ENCODE measurements at regions not wholly inside any gene's neighbourhood (a gene's known extent, or its start where the extent isn't known, plus 50 kb on each side); places are given as distances from the start of the nearest gene placed in this dataset.

- WGBS (ENCODE audit: insufficient coverage) = 78% methylated on average over 13 of the region's 18 CpGs
- no peak overlapping the region for H3K4me2 ChIP-seq (replicated peaks; ENCODE audit: low read depth, low read length, poor library complexity, severe bottlenecking)
- no peak overlapping the region for H2AFZ ChIP-seq (ENCODE audit: insufficient read depth, low read depth, low read length, poor library complexity, severe bottlenecking)
- H3K27me3 ChIP-seq (replicated peaks in 1 of 4; ENCODE audit: control extremely low read depth in 1 of 4, control insufficient read depth in 3 of 4, insufficient read depth in 4 of 4, low read length in 3 of 4) = no peaks in the 10 kb centered on the region
- TF ChIP-seq EZH2 (IDR thresholded peaks at IDR 0.05; ENCODE audit: borderline replicate concordance, insufficient read depth, low read depth, low read length, poor library complexity, severe bottlenecking) (no peak), CTCF (IDR thresholded peaks at IDR 0.05) (no peak)
- H4K20me1 ChIP-seq (ENCODE audit: control insufficient read depth, insufficient read depth, low read length, poor library complexity, severe bottlenecking) = no peaks in the 10 kb centered on the region
- no peak overlapping the region for H3K4me3 Mint-ChIP-seq
- ATAC-seq (ENCODE audit: low read depth) = no peak
- H3K79me2 ChIP-seq (ENCODE audit: control insufficient read depth, insufficient read depth, low read length) = peaks cover 3% of the 10 kb centered on the region
- H3K4me1 ChIP-seq (ENCODE audit: control insufficient read depth in 2 of 2, insufficient read depth in 2 of 2, low read length in 2 of 2) = peaks cover 23 to 60% of the 10 kb centered on the region in 2 donors
- intact Hi-C loops (cut with micrococcal nuclease) = no loop called here
- peak overlapping the region in 1 of 2 donors; percentile 90 for H3K27ac ChIP-seq (ENCODE audit: low read length in 2 of 2)
- H3K4me1 Mint-ChIP-seq = peaks cover 33% of the 10 kb centered on the region
- no peak overlapping the region for H3K9ac ChIP-seq (ENCODE audit: low read length)
- H3K27me3 Mint-ChIP-seq = no peaks in the 10 kb centered on the region
- CTCF ChIA-PET = interaction anchor here (2.9 kb wide), 1 partner anchor 151 kb away, joined by 10 read pairs; no protein-coding TSS in a partner anchor
- H3K9me3 Mint-ChIP-seq (ENCODE audit: insufficient read depth) = no peaks in the 10 kb centered on the region
- H3K27ac Mint-ChIP-seq = no peak overlapping the region
- peak overlapping the region in 1 of 5 experiments; percentile 61 for H3K4me3 ChIP-seq (ENCODE audit: control extremely low read depth in 1 of 5, extremely low read depth in 1 of 5, insufficient read depth in 1 of 5, low read depth in 2 of 5, low read length in 4 of 5)
- peak; percentile 39 for DNase-seq
- H3K36me3 ChIP-seq (replicated peaks in 1 of 2; ENCODE audit: control extremely low read depth in 1 of 2, control insufficient read depth in 1 of 2, extremely low read depth in 1 of 2, insufficient read depth in 2 of 2, low read length in 1 of 2) = peaks cover 0 to 5% of the 10 kb centered on the region in 2 experiments
- POLR2A ChIA-PET = interaction anchor here (0.6 to 4.7 kb wide), 8 partner anchors 9 to 229 kb away, joined by 4 to 97 read pairs (median 8); no protein-coding TSS in a partner anchor
- peaks cover 0 to 3% (median 0%) of the 10 kb centered on the region in 3 donors for H3K9me3 ChIP-seq (ENCODE audit: control extremely low read depth in 1 of 3, control insufficient read depth in 2 of 3, insufficient read depth in 1 of 3, low read length in 2 of 3)
These were observed 184.7 kb downstream of the TMEM121 start for GRCh38 chr14:105711044-105711620.

- POLR2A ChIA-PET = interaction anchor here (0.6 to 4.7 kb wide), 8 partner anchors 9 to 149 kb away, joined by 3 to 97 read pairs (median 6); no protein-coding TSS in a partner anchor
- intact Hi-C loops (cut with micrococcal nuclease) = no loop called here
These were observed 185.6 kb downstream of the TMEM121 start for GRCh38 chr14:105711841-105712460.

More at GRCh38 chr14:105711841-105712460, 185.6 kb downstream of the TMEM121 start:
- Mint-ChIP-seq H3K27me3 (no peaks in the 10 kb centered on the region), H3K27ac (peak overlapping the region; percentile 92), H3K4me3 (peak overlapping the region; percentile 57), H3K9me3 (ENCODE audit: insufficient read depth) (no peaks in the 10 kb centered on the region), H3K4me1 (peaks cover 25% of the 10 kb centered on the region)
- Histone ChIP-seq H3K36me3 (replicated peaks in 1 of 2; ENCODE audit: control extremely low read depth in 1 of 2, control insufficient read depth in 1 of 2, extremely low read depth in 1 of 2, insufficient read depth in 2 of 2, low read length in 1 of 2) (peaks cover 0 to 5% of the 10 kb centered on the region in 2 experiments), H3K9ac (ENCODE audit: low read length) (no peak overlapping the region), H3K4me2 (replicated peaks; ENCODE audit: low read depth, low read length, poor library complexity, severe bottlenecking) (no peak overlapping the region), H3K27ac (ENCODE audit: low read length in 2 of 2) (peak overlapping the region; percentile 62 to 67), H4K20me1 (ENCODE audit: control insufficient read depth, insufficient read depth, low read length, poor library complexity, severe bottlenecking) (no peaks in the 10 kb centered on the region), H3K4me1 (ENCODE audit: control insufficient read depth in 2 of 2, insufficient read depth in 2 of 2, low read length in 2 of 2) (peaks cover 20 to 52% of the 10 kb centered on the region in 2 donors), H3K79me2 (ENCODE audit: control insufficient read depth, insufficient read depth, low read length) (peaks cover 3% of the 10 kb centered on the region), H3K4me3 (ENCODE audit: control extremely low read depth in 1 of 5, extremely low read depth in 1 of 5, insufficient read depth in 1 of 5, low read depth in 2 of 5, low read length in 4 of 5) (no peak overlapping the region), H2AFZ (ENCODE audit: insufficient read depth, low read depth, low read length, poor library complexity, severe bottlenecking) (no peak overlapping the region), H3K27me3 (replicated peaks in 1 of 4; ENCODE audit: control extremely low read depth in 1 of 4, control insufficient read depth in 3 of 4, insufficient read depth in 4 of 4, low read length in 3 of 4) (no peaks in the 10 kb centered on the region), H3K9me3 (ENCODE audit: control extremely low read depth in 1 of 3, control insufficient read depth in 2 of 3, insufficient read depth in 1 of 3, low read length in 2 of 3) (peaks cover 0 to 3% (median 0%) of the 10 kb centered on the region in 3 donors)
- DNase-seq (peak; percentile 54), ATAC-seq (ENCODE audit: low read depth) (no peak)
- no peak for TF ChIP-seq EZH2 (IDR thresholded peaks at IDR 0.05; ENCODE audit: borderline replicate concordance, insufficient read depth, low read depth, low read length, poor library complexity, severe bottlenecking)
- TF ChIP-seq CTCF (IDR thresholded peaks at IDR 0.05) = no peak
- 88% methylated on average over 5 of the region's 5 CpGs for WGBS (ENCODE audit: insufficient coverage)
- CTCF ChIA-PET = interaction anchor here (2.9 kb wide), 1 partner anchor 150 kb away, joined by 10 read pairs; no protein-coding TSS in a partner anchor
